ENCODE measurements at regions not wholly inside any gene's neighbourhood (a gene's known extent, or its start where the extent isn't known, plus 50 kb on each side); places are given as distances from the start of the nearest gene placed in this dataset.
"Not testable (repeated sequence)": the region's sequence is repeated elsewhere in the genome, so short reads cannot be mapped to it uniquely, and the experiment has no call there.

DNA sequence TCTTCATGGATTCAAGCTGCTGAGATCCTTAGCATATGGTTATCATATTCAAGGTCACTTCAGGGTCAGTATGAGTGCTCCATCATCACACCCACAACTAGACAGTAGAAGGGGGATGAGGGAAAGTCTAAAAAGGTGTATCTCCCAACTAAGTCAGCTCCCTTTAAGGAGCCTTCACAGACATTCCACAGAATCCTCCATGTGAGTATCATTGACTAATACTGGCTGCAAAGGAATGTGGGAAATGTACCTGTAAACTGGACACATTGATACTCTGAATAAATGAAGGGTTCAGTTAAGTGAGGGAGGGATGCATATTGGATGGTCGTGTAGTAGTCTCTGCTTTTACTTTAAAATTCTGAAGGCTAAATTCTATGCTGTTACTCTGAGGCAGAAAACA lies 330.7 kb downstream of the LRRC70 start:
- TF ChIP-seq, protein P1, sequence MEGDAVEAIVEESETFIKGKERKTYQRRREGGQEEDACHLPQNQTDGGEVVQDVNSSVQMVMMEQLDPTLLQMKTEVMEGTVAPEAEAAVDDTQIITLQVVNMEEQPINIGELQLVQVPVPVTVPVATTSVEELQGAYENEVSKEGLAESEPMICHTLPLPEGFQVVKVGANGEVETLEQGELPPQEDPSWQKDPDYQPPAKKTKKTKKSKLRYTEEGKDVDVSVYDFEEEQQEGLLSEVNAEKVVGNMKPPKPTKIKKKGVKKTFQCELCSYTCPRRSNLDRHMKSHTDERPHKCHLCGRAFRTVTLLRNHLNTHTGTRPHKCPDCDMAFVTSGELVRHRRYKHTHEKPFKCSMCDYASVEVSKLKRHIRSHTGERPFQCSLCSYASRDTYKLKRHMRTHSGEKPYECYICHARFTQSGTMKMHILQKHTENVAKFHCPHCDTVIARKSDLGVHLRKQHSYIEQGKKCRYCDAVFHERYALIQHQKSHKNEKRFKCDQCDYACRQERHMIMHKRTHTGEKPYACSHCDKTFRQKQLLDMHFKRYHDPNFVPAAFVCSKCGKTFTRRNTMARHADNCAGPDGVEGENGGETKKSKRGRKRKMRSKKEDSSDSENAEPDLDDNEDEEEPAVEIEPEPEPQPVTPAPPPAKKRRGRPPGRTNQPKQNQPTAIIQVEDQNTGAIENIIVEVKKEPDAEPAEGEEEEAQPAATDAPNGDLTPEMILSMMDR (IDR thresholded peaks at IDR 0.05), result no peak
- Histone ChIP-seq H3K27me3 (replicated peaks; ENCODE audit: insufficient read depth) (no peaks in the 10 kb centered on the region), H3K36me3 (no peaks in the 10 kb centered on the region), H3K27ac (no peak overlapping the region), H3K4me3 (no peak overlapping the region), H3K4me1 (ENCODE audit: control insufficient read depth in 1 of 2, low read depth in 2 of 2) (no peaks in the 10 kb centered on the region), H3K9me3 (no peaks in the 10 kb centered on the region)
- no peak for ATAC-seq (ENCODE audit: insufficient number of reproducible peaks, low FRiP score, low read depth)
- no peak for DNase-seq (ENCODE audit: low spot score)

DNA sequence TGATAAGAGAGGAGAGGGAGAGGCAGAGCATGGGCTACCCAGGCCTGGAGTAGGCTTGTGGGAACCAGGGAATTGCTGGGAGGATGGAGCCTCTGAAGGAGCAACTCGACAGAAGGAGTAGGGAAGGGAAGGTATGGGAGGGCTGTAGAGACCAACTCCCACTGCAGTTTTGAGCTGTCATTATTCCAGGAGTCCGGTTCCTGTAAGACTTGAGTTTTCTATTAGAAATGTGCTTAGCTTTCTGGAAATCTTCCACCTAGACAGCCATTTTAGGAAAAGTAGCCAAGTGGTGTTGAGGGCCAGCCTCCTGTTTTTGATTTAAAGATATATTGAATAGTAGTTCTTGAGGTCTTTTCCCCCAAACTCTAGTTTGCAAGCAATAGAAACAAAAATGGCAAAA lies 323.5 kb downstream of the LRRC70 start:
- DNase-seq (ENCODE audit: low spot score) (no peak), ATAC-seq (ENCODE audit: insufficient number of reproducible peaks, low FRiP score, low read depth) (no peak)
- Histone ChIP-seq H3K4me1 (ENCODE audit: control insufficient read depth in 1 of 2, low read depth in 2 of 2) (peaks cover 0 to 19% of the 10 kb centered on the region in 2 donors), H3K9me3 (no peaks in the 10 kb centered on the region), H3K36me3 (no peaks in the 10 kb centered on the region), H3K27ac (no peak overlapping the region), H3K4me3 (no peak overlapping the region), H3K27me3 (replicated peaks; ENCODE audit: insufficient read depth) (no peaks in the 10 kb centered on the region)
- TF ChIP-seq, protein P1 (IDR thresholded peaks at IDR 0.05), result no peak

DNA sequence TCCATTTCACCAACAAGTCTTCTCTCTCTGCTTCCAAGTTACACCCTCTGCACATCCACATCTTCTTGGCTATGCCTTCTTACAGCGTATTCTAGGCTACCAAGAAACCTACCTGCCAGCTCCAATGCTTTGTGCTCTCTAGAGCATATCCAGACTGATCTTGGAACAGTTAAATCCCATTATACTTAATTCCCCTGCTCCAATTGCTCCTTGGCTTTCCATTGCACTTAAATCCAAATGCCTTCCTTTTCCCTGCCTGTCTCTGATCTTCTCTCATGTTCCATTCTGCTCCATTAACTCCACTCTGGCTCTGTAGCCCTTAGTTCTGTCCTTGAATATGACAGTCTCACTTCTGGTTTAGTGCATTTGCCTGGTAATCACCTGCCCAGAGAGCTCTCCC lies 322.4 kb downstream of the LRRC70 start:
- H3K27ac ChIP-seq, result no peak overlapping the region
- H3K4me3 ChIP-seq, result no peak overlapping the region
- H3K9me3 ChIP-seq, result no peaks in the 10 kb centered on the region
- no peak for DNase-seq (ENCODE audit: low spot score)
- ATAC-seq (ENCODE audit: insufficient number of reproducible peaks, low FRiP score, low read depth), result no peak
- H3K27me3 ChIP-seq (replicated peaks; ENCODE audit: insufficient read depth), result no peaks in the 10 kb centered on the region
- H3K4me1 ChIP-seq (ENCODE audit: control insufficient read depth in 1 of 2, low read depth in 2 of 2), result peaks cover 0 to 19% of the 10 kb centered on the region in 2 donors
- no peaks in the 10 kb centered on the region for H3K36me3 ChIP-seq
- TF ChIP-seq, protein P1 (IDR thresholded peaks at IDR 0.05), result no peak

DNA sequence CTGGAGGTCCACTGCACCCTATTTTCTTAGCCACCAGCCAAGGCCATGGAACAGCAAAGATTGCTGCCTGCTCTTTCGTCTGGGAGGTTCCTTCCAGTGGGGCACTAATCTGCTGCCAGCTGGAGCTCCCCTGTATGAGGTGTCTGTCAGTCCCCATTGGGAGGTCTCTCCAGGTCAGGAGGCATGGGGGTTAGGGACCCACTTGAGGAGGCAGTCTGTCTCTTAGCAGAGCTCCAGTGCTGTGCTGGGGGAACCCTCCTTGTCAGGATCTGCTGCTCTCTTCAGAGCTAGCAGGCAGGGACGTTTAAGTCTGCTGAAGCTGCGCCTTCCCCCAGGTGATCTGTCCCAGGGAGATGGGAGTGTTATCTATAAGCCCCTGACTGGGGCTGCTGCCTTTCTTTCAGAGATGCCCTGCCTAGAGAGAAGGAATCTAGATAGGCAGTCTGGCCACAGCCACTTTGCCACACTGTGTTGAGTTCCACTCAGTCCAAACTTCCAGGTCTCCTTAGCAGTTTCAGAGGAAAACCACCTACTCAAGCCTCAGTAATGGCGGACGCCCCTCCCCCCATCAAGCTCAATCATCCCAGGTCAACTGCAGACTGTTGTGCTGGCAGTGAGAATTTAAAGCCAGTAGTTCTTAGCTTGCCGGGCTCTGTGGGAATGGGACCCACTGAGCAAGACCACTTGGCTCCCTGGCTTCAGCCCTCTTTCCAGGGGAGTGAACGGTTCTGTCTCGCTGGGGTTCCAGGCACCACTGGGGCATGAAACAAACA lies 317.7 kb downstream of the LRRC70 start:
- Histone ChIP-seq H3K36me3 (no peaks in the 10 kb centered on the region), H3K4me1 (ENCODE audit: control insufficient read depth in 1 of 2, low read depth in 2 of 2) (peaks cover 0 to 6% of the 10 kb centered on the region in 2 donors), H3K9me3 (no peaks in the 10 kb centered on the region), H3K4me3 (no peak overlapping the region), H3K27ac (no peak overlapping the region), H3K27me3 (replicated peaks; ENCODE audit: insufficient read depth) (no peaks in the 10 kb centered on the region)
- ATAC-seq (ENCODE audit: insufficient number of reproducible peaks, low FRiP score, low read depth), result no peak
- TF ChIP-seq, protein P1 (IDR thresholded peaks at IDR 0.05), result no peak
- no peak for DNase-seq (ENCODE audit: low spot score)

DNA sequence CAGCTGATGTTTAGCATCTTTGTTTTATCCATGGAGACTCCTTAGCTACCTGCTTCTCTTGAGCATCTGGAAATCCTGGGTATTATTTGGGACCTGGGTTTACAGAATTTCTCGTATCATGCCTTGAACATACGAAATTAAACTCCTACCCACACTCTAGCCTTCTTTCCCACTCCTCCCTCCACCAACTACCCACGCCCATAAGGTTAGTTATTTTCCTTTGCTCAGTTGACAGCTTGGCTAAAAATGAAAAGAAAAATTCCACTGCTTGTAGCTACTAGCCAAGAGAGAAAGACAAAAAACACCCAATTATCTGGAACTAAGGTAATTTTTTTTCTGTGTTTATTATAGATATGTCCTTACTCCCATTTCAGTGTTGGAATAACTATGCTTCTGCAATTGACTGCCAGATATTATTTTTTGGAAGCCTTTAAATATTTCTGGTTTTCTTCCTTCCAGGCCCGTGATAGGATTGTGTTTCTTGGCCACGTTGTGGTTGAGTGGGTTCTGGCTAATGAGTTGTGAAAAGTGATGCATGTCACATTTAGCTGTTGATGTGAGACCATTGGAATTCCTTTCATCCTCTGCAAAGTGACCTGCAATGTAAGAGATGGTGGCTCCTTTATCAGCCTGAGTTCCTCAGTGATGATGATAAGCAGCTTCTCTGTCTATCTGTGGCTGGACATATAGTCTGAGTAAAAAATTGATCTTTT lies 308.1 kb downstream of the LRRC70 start:
- DNase-seq (ENCODE audit: low spot score), result no peak

DNA sequence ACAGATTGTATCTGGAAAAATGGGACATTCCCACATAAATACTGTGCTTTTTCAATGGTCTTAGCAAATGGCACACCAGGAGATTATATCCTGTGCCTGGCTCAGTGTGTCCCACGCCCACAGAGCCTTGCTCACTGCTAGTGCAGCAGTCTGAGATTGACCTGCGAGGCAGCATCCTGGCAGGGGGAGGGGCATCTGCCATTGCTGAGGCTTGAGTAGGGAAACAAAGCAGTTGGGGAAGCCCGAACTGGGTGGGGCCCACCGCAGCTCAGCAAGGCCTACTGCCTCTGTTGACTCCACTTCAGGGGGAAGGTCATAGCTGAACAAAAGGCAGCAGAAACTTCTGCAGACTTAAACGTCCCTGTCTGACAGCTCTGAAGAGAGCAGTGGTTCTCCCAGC lies 258.7 kb downstream of the LRRC70 start:
- not testable (repeated sequence) for H3K27me3 ChIP-seq (replicated peaks; ENCODE audit: insufficient read depth); H3K27ac ChIP-seq; H3K4me3 ChIP-seq

More for the DNA sequence above, 308.1 kb downstream of the LRRC70 start:
- ATAC-seq (ENCODE audit: insufficient number of reproducible peaks, low FRiP score, low read depth), result no peak
- TF ChIP-seq, protein P1 (IDR thresholded peaks at IDR 0.05), result no peak
- H3K4me1 ChIP-seq (ENCODE audit: control insufficient read depth in 1 of 2, low read depth in 2 of 2), result peaks cover 10 to 15% of the 10 kb centered on the region in 2 donors
- no peaks in the 10 kb centered on the region for H3K27me3 ChIP-seq (replicated peaks; ENCODE audit: insufficient read depth)
- H3K9me3 ChIP-seq, result no peaks in the 10 kb centered on the region
- no peak overlapping the region for H3K4me3 ChIP-seq
- no peak overlapping the region for H3K27ac ChIP-seq
- H3K36me3 ChIP-seq, result no peaks in the 10 kb centered on the region

More for the DNA sequence above, 258.7 kb downstream of the LRRC70 start:
- not testable (repeated sequence) for H3K4me1 ChIP-seq (ENCODE audit: control insufficient read depth in 1 of 2, low read depth in 2 of 2); H3K9me3 ChIP-seq; H3K36me3 ChIP-seq; DNase-seq (ENCODE audit: low spot score); ATAC-seq (ENCODE audit: insufficient number of reproducible peaks, low FRiP score, low read depth)
